Activated T-helper 2 cell treated with anti-CD3 and anti-CD28 coated beads, Interferon-gamma antibody, Interleukin-2, Interleukin-4, amounts not matched to agents 10 μg/mL and 5 μg/mL and 100 μg/mL, durations not matched to agents 14 hours and 24 hours and 36 hours (primary cell): ENCODE measurements at regions not wholly inside any gene's neighbourhood (a gene's known extent, or its start where the extent isn't known, plus 50 kb on each side); places are given as distances from the start of the nearest gene placed in this dataset.

ENCODE experiments used
- DNase-seq: peaks from one replicate; pipeline ENCODE4 v3.0.0; 2021; ENCODE audit warnings: low spot score
- H3K27ac Mint-ChIP-seq: one replicate; pipeline ENCODE4 v1.8.0; 2021; ENCODE audit warnings: mixed read lengths
- H3K27me3 Mint-ChIP-seq: one replicate; pipeline ENCODE4 v1.8.0; 2021; ENCODE audit warnings: low read depth, mixed read lengths
- H3K36me3 Mint-ChIP-seq: one replicate; pipeline ENCODE4 v1.8.0; 2021; ENCODE audit warnings: low read depth, mixed read lengths
- H3K4me1 Mint-ChIP-seq: one replicate; pipeline ENCODE4 v1.8.0; 2021; ENCODE audit warnings: low read depth, mixed read lengths
- H3K4me3 Mint-ChIP-seq: one replicate; pipeline ENCODE4 v1.8.0; 2021; ENCODE audit warnings: low read depth, mild to moderate bottlenecking, moderate library complexity, mixed read lengths
- H3K9me3 Mint-ChIP-seq: one replicate; pipeline ENCODE4 v1.8.0; 2021; ENCODE audit warnings: mixed read lengths
- intact Hi-C: fragments of 100-400 bp; cut with micrococcal nuclease; formaldehyde crosslinking; loops from one replicate; pipeline ENCODE4 v1.15.1; 2023

DNA sequence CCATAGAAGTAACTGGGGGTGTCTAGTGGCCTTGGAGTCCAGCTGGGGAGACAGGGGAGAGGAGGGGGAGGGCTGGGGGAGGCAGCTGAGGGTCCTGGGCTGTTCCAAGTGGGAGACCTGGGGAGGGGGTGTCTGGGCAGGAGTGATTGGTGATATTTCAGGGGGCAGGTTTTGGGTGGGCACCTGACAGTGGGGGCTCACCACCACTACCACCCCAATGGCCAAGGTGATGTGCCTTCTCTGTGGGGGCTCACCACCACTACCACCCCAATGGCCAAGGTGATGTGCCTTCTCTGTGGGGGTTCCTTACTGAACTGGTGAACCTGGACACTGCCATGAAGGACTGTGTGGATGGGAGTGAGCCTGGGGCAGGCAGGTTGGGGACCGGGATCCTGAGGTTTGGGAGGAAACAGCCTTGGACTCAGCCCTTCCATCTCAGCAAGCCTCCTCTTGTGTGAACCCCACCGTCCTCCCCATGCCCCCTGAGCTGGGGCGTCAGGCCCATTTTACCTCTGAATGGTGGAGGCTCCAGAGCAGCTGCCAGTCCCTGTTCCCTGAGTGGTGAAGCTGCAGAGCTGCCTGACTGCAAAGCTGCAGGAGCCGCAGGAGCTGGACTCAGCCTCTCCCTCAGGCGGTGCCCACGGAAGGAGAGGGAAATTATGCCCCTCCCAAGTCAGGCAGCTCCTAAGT is 50.6 kb upstream of the ZNF716 start:
- H3K27me3 Mint-ChIP-seq = no peaks in the 10 kb centered on the region
- no peak for DNase-seq
- H3K36me3 Mint-ChIP-seq = no peaks in the 10 kb centered on the region
- intact Hi-C loops = no loop called here
- no peaks in the 10 kb centered on the region for H3K4me1 Mint-ChIP-seq
- no peak overlapping the region for H3K4me3 Mint-ChIP-seq
- peaks cover 41% of the 10 kb centered on the region for H3K9me3 Mint-ChIP-seq
- no peak overlapping the region for H3K27ac Mint-ChIP-seq

DNA sequence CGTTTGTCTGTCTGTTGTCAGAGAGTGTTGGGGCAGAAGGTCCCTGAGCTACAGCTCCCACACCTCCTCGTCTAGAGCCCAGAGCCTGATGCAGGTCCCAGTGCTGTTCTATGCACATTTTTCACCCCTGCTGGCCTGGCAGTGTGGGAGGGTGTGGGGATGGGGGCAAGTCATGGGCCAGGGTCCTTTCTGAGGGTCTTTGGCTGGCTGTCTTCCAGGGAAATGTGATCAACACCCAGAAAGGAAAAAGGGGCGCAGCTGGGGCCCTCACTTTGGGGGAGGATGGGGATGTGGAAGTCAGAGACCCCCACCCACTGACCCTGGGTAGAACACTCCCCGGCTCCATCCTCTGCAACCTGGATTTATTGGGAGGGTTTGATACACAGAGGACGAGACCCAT is 50.0 kb upstream of the ZNF716 start:
- H3K4me1 Mint-ChIP-seq = no peaks in the 10 kb centered on the region
- intact Hi-C loops = no loop called here
- H3K4me3 Mint-ChIP-seq = no peak overlapping the region
- no peak overlapping the region for H3K27ac Mint-ChIP-seq
- H3K27me3 Mint-ChIP-seq = no peaks in the 10 kb centered on the region
- H3K9me3 Mint-ChIP-seq = peaks cover 35% of the 10 kb centered on the region
- DNase-seq = no peak
- no peaks in the 10 kb centered on the region for H3K36me3 Mint-ChIP-seq
